ENCODE measurements at regions not wholly inside any gene's neighbourhood (a gene's known extent, or its start where the extent isn't known, plus 50 kb on each side); places are given as distances from the start of the nearest gene placed in this dataset.

GRCh38 chr13:59111751-59112171 is 1052.0 kb downstream of the DIAPH3 start:
- no peak for DNase-seq (ENCODE audit: low read depth in 1 of 2, low spot score in 1 of 2)
- H3K27ac ChIP-seq (replicated peaks) = no peak overlapping the region
- no peak for TF ChIP-seq CTCF (IDR thresholded peaks at IDR 0.05; ENCODE audit: insufficient read depth, low read length)
- TF ChIP-seq SPI1 (IDR thresholded peaks at IDR 0.05; ENCODE audit: borderline replicate concordance, low read depth) = no peak
- TF ChIP-seq GABPA (IDR thresholded peaks at IDR 0.05; ENCODE audit: low read depth) = no peak
- no peak for TF ChIP-seq REST (IDR thresholded peaks at IDR 0.05; ENCODE audit: insufficient replicate concordance, low read depth)
- no peak for TF ChIP-seq POLR2AphosphoS5 (IDR thresholded peaks at IDR 0.05; ENCODE audit: low read depth)
- H3K4me3 ChIP-seq (replicated peaks; ENCODE audit: insufficient read depth, low read length) = no peak overlapping the region
- H3K27me3 ChIP-seq (ENCODE audit: insufficient read depth, poor library complexity, severe bottlenecking) = no peaks in the 10 kb centered on the region

GRCh38 chr13:59112221-59112718 is 1051.5 kb downstream of the DIAPH3 start:
- H3K27me3 ChIP-seq (ENCODE audit: insufficient read depth, poor library complexity, severe bottlenecking) = no peaks in the 10 kb centered on the region
- peak in 1 of 2 experiments; percentile 59 for DNase-seq (ENCODE audit: low read depth in 1 of 2, low spot score in 1 of 2)
- TF ChIP-seq REST (IDR thresholded peaks at IDR 0.05; ENCODE audit: insufficient replicate concordance, low read depth) = no peak
- TF ChIP-seq CTCF (IDR thresholded peaks at IDR 0.05; ENCODE audit: insufficient read depth, low read length) = no peak
- TF ChIP-seq SPI1 (IDR thresholded peaks at IDR 0.05; ENCODE audit: borderline replicate concordance, low read depth) = no peak
- no peak for TF ChIP-seq POLR2AphosphoS5 (IDR thresholded peaks at IDR 0.05; ENCODE audit: low read depth)
- TF ChIP-seq GABPA (IDR thresholded peaks at IDR 0.05; ENCODE audit: low read depth) = no peak
- no peak overlapping the region for H3K27ac ChIP-seq (replicated peaks)
- no peak overlapping the region for H3K4me3 ChIP-seq (replicated peaks; ENCODE audit: insufficient read depth, low read length)

- H3K4me3 ChIP-seq (replicated peaks; ENCODE audit: insufficient read depth, low read length) = no peak overlapping the region
- no peaks in the 10 kb centered on the region for H3K27me3 ChIP-seq (ENCODE audit: insufficient read depth, poor library complexity, severe bottlenecking)
- TF ChIP-seq CTCF (IDR thresholded peaks at IDR 0.05; ENCODE audit: insufficient read depth, low read length) (no peak), SPI1 (IDR thresholded peaks at IDR 0.05; ENCODE audit: borderline replicate concordance, low read depth) (no peak), REST (IDR thresholded peaks at IDR 0.05; ENCODE audit: insufficient replicate concordance, low read depth) (no peak), POLR2AphosphoS5 (IDR thresholded peaks at IDR 0.05; ENCODE audit: low read depth) (no peak), GABPA (IDR thresholded peaks at IDR 0.05; ENCODE audit: low read depth) (no peak)
- no peak overlapping the region for H3K27ac ChIP-seq (replicated peaks)
- no peak for DNase-seq (ENCODE audit: low read depth in 1 of 2, low spot score in 1 of 2)
These were observed 1044.3 kb downstream of the DIAPH3 start for GRCh38 chr13:59119475-59119874.

All from HL-60 (cell line).